Hepatocyte (in vitro differentiated cells): ENCODE measurements at regions not wholly inside any gene's neighbourhood (a gene's known extent, or its start where the extent isn't known, plus 50 kb on each side); places are given as distances from the start of the nearest gene placed in this dataset.

Experiments used
- DNase-seq: peaks from one replicate; pipeline ENCODE4 v3.0.0-alpha.2; 2016; ENCODE audit warnings: low spot score
- H2AFZ ChIP-seq: fragments of 200-600 bp; sonication (generic); 2 replicates; pipeline ENCODE4 v1.6.0; 2016; ENCODE audit warnings: antibody characterized with exemption, mild to moderate bottlenecking
- H3K27ac ChIP-seq: fragments of 200-600 bp; sonication (generic); 2 replicates; pipeline ENCODE4 v1.5.1; 2016; ENCODE audit warnings: mild to moderate bottlenecking
- H3K27me3 ChIP-seq: fragments of 200-600 bp; sonication (generic); 2 replicates; pipeline ENCODE4 v1.6.1; 2016
- H3K36me3 ChIP-seq: fragments of 200-600 bp; sonication (generic); replicated peaks from 2 replicates; pipeline ENCODE4 v1.5.1; 2016; ENCODE audit warnings: low read depth; ENCODE audit not compliant: insufficient read depth
- H3K4me1 ChIP-seq: fragments of 200-600 bp; sonication (generic); 2 replicates; pipeline ENCODE4 v1.5.1; 2016; ENCODE audit warnings: mild to moderate bottlenecking, moderate library complexity; ENCODE audit not compliant: insufficient read depth
- H3K4me2 ChIP-seq: fragments of 200-600 bp; sonication (generic); 2 replicates; pipeline ENCODE4 v1.6.0; 2016
- H3K4me3 ChIP-seq: fragments of 200-600 bp; sonication (generic); 2 replicates; pipeline ENCODE4 v1.5.1; 2016; ENCODE audit warnings: mild to moderate bottlenecking
- H3K79me2 ChIP-seq: fragments of 200-600 bp; sonication (generic); 2 replicates; pipeline ENCODE4 v1.6.0; 2017; ENCODE audit warnings: mild to moderate bottlenecking
- H3K9me2 ChIP-seq: fragments of 200-600 bp; sonication (generic); replicated peaks from 2 replicates; pipeline ENCODE4 v1.6.0; 2017; ENCODE audit warnings: mild to moderate bottlenecking; ENCODE audit not compliant: insufficient read depth
- H3K9me3 ChIP-seq: fragments of 200-600 bp; sonication (generic); 2 replicates; pipeline ENCODE4 v1.5.1; 2016; ENCODE audit warnings: low read depth, mild to moderate bottlenecking
- H4K20me1 ChIP-seq: fragments of 200-600 bp; sonication (generic); 2 replicates; pipeline ENCODE4 v1.6.0; 2016; ENCODE audit warnings: mild to moderate bottlenecking; ENCODE audit not compliant: insufficient read depth, poor library complexity, severe bottlenecking
- EZH2 ChIP-seq: fragments of 200-600 bp; sonication (generic); IDR thresholded peaks from 2 replicates; pipeline ENCODE4 v1.6.1; 2016; ENCODE audit warnings: antibody characterized with exemption, mild to moderate bottlenecking, borderline replicate concordance
- EZH2phosphoT487 ChIP-seq: fragments of 200-600 bp; sonication (generic); IDR thresholded peaks from one replicate; pipeline ENCODE4 v1.6.1; 2018; ENCODE audit warnings: antibody characterized with exemption, mild to moderate bottlenecking, low read depth, moderate library complexity; ENCODE audit not compliant: unreplicated experiment, severe bottlenecking
- WGBS: methylation state at CpG from one replicate; pipeline ENCODE4 v1.1.6; 2016; ENCODE audit warnings: low lambda C conversion rate; ENCODE audit errors: missing lambda C conversion rate; 5-methylcytosine and 5-hydroxymethylcytosine counted together
- TF ChIP-seq, protein P1 (sequence below): fragments of 200-600 bp; sonication (generic); IDR thresholded peaks from 2 replicates; pipeline ENCODE4 v1.5.1; 2016; ENCODE audit warnings: antibody characterized with exemption, mild to moderate bottlenecking; ENCODE audit not compliant: poor library complexity

- WGBS = 47% methylated on average over 7 of the region's 7 CpGs
- H3K9me2 ChIP-seq = no peaks in the 10 kb centered on the region
Measured at GRCh38 chr6:120056085-120056484, 706.5 kb upstream of the MAN1A1 start.

DNA sequence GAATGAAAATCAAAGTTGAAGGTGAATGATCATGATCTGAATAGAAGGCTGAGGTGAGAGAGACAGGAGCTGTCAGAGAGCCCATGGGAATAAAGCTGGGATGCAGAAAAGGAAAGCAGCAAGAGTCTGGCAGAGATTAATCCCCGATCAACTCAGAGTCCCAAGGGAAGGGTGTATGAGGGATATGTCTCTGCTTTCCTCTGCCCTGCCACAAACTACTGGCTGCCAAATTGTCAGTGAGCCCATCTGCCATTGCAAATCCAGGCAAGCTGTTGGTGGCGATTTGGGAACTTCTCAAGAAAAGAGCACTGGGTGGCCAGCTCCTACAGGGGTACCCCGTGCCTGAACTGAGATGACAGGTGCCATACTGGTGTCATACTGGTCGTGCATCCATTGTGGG lies 705.5 kb upstream of the MAN1A1 start:
- Histone ChIP-seq H3K4me3 (no peak overlapping the region), H3K4me2 (no peak overlapping the region), H3K9me3 (no peaks in the 10 kb centered on the region), H3K36me3 (no peaks in the 10 kb centered on the region), H3K9me2 (no peaks in the 10 kb centered on the region), H3K4me1 (no peaks in the 10 kb centered on the region), H4K20me1 (no peaks in the 10 kb centered on the region), H2AFZ (no peak overlapping the region), H3K79me2 (no peaks in the 10 kb centered on the region), H3K27ac (no peak overlapping the region), H3K27me3 (no peaks in the 10 kb centered on the region)
- DNase-seq = no peak
- 66% methylated on average over 4 of the region's 4 CpGs for WGBS
- no peak for TF ChIP-seq EZH2phosphoT487
- no peak for TF ChIP-seq EZH2
- TF ChIP-seq, protein P1, sequence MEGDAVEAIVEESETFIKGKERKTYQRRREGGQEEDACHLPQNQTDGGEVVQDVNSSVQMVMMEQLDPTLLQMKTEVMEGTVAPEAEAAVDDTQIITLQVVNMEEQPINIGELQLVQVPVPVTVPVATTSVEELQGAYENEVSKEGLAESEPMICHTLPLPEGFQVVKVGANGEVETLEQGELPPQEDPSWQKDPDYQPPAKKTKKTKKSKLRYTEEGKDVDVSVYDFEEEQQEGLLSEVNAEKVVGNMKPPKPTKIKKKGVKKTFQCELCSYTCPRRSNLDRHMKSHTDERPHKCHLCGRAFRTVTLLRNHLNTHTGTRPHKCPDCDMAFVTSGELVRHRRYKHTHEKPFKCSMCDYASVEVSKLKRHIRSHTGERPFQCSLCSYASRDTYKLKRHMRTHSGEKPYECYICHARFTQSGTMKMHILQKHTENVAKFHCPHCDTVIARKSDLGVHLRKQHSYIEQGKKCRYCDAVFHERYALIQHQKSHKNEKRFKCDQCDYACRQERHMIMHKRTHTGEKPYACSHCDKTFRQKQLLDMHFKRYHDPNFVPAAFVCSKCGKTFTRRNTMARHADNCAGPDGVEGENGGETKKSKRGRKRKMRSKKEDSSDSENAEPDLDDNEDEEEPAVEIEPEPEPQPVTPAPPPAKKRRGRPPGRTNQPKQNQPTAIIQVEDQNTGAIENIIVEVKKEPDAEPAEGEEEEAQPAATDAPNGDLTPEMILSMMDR = no peak

More at GRCh38 chr6:120056085-120056484, 706.5 kb upstream of the MAN1A1 start:
- no peak overlapping the region for H3K4me2 ChIP-seq
- H3K9me3 ChIP-seq = no peaks in the 10 kb centered on the region
- no peaks in the 10 kb centered on the region for H4K20me1 ChIP-seq
- H3K27me3 ChIP-seq = no peaks in the 10 kb centered on the region
- H3K4me3 ChIP-seq = no peak overlapping the region
- H3K4me1 ChIP-seq = no peaks in the 10 kb centered on the region
- no peak for TF ChIP-seq EZH2
- TF ChIP-seq EZH2phosphoT487 = no peak
- TF ChIP-seq, protein P1 = no peak
- no peaks in the 10 kb centered on the region for H3K36me3 ChIP-seq
- H3K27ac ChIP-seq = no peak overlapping the region
- DNase-seq = no peak
- H2AFZ ChIP-seq = no peak overlapping the region
- no peaks in the 10 kb centered on the region for H3K79me2 ChIP-seq

DNA sequence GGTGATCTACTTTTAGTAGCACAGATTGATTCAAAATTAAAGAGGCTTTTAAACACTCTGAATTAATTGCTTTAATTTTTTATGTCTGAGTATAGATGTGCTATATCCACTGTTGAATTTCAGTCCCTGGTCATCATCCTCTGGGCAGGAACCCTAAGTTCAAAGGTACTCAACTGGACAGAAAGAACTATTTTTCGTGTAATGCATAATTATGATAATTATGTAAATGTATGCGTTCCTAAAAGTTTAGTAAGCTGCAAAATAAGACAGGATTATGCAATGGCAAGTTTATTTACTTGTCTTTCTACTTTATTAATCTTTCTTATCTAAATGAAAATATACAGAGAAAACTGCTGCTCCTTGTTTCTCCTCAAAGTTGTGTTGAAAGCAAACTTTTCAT lies 690.1 kb upstream of the MAN1A1 start:
- DNase-seq = no peak
- H2AFZ ChIP-seq = no peak overlapping the region
- H3K9me2 ChIP-seq = no peaks in the 10 kb centered on the region
- TF ChIP-seq EZH2phosphoT487 = no peak
- TF ChIP-seq EZH2 = no peak
- TF ChIP-seq, protein P1 = no peak
- H3K9me3 ChIP-seq = no peaks in the 10 kb centered on the region
- H4K20me1 ChIP-seq = no peaks in the 10 kb centered on the region
- no peak overlapping the region for H3K4me3 ChIP-seq
- H3K36me3 ChIP-seq = no peaks in the 10 kb centered on the region
- no peak overlapping the region for H3K27ac ChIP-seq
- no peaks in the 10 kb centered on the region for H3K27me3 ChIP-seq
- H3K4me1 ChIP-seq = no peaks in the 10 kb centered on the region
- H3K79me2 ChIP-seq = no peaks in the 10 kb centered on the region
- no peak overlapping the region for H3K4me2 ChIP-seq
- WGBS = 82% methylated on average over 2 of the region's 2 CpGs

DNA sequence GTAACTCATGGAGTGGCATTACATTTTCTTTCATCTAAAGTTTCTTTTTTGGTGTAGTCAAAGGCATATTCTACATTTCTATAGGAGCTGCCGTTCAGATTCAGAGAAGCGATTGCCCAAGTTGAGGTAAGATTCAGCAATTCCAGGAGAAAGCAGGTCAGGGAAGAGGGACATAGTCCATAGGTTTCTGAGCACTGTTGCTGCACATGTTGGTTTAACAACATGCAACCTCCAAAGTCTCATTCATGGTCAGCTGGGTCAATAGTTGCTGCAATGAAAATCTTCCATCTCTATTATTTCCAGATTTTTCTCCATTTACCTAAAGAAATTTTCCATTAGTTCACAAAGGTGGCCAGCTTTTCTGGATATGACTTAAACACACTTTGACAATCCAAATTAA lies 682.3 kb upstream of the MAN1A1 start:
- TF ChIP-seq, protein P1 = no peak
- TF ChIP-seq EZH2 = no peak
- no peak for TF ChIP-seq EZH2phosphoT487
- Histone ChIP-seq H3K79me2 (no peaks in the 10 kb centered on the region), H3K4me1 (no peaks in the 10 kb centered on the region), H2AFZ (no peak overlapping the region), H3K9me2 (no peaks in the 10 kb centered on the region), H3K36me3 (no peaks in the 10 kb centered on the region), H3K4me3 (no peak overlapping the region), H3K4me2 (no peak overlapping the region), H3K27me3 (no peaks in the 10 kb centered on the region), H3K27ac (no peak overlapping the region), H4K20me1 (no peaks in the 10 kb centered on the region), H3K9me3 (no peaks in the 10 kb centered on the region)
- DNase-seq = no peak
- WGBS = 85% methylated on average over 2 of the region's 2 CpGs
